A549 (cell line): ENCODE measurements at regions not wholly inside any gene's neighbourhood (a gene's known extent, or its start where the extent isn't known, plus 50 kb on each side); places are given as distances from the start of the nearest gene placed in this dataset.

Experiments used
- ATAC-seq, 2 experiments: fragments of 200-7000 bp in 1 of 2; fragments of >200 bp in 1 of 2; cut with Nextera tagmentation in 1 of 2; cut with Tn5 transposase in 1 of 2; 3 replicates each; pipeline versions ENCODE4 v1.8.0 to v1.9.1; 2018 to 2020; ENCODE audit warnings: mild to moderate bottlenecking in 1 of 2, moderate library complexity in 1 of 2
- CTCF ChIA-PET: fragments of 300-600 bp; sonication (Branson Sonifier 250); formaldehyde crosslinking; extraction: SDS; loops from one replicate; lab custom pipeline; 2021; ENCODE audit warnings: antibody characterized with exemption, inconsistent platforms; lab: Yijun Ruan, JAX
- POLR2A ChIA-PET: fragments of 350-600 bp; formaldehyde crosslinking; extraction: SDS; loops from one replicate; lab custom pipeline; 2021; ENCODE audit warnings: antibody characterized with exemption, inconsistent platforms; lab: Yijun Ruan, JAX
- DNase-seq, 2 experiments: peaks; one replicate each; pipeline versions ENCODE4 v3.0.0 to v3.0.0-alpha.2; 2011 to 2016; ENCODE audit warnings: low read depth in 1 of 2, low spot score in 1 of 2
- FAIRE-seq: peaks from 2 replicates; lab custom pipeline; 2011; peaks lifted over from hg19 to GRCh38; lab: Jason Lieb, UNC
- H3K27ac ChIP-seq, 2 experiments: fragments of >200 bp; sonication (Bioruptor Twin); formaldehyde crosslinking; 3 replicates each; pipeline ENCODE4 v1.5.1; 2016 to 2017
- H3K4me1 ChIP-seq: fragments of >200 bp; sonication (Bioruptor Twin); formaldehyde crosslinking; 3 replicates; pipeline ENCODE4 v1.6.1; 2016
- H3K4me2 ChIP-seq: fragments of >200 bp; sonication (Bioruptor Twin); formaldehyde crosslinking; 3 replicates; pipeline ENCODE4 v1.6.1; 2016
- H3K4me3 ChIP-seq: fragments of >200 bp; sonication (Bioruptor Twin); formaldehyde crosslinking; 3 replicates; pipeline ENCODE4 v1.5.1; 2016
- H3K9me3 ChIP-seq: fragments of >200 bp; sonication (Bioruptor Twin); formaldehyde crosslinking; 3 replicates; pipeline ENCODE4 v1.6.1; 2016
- BHLHE40 ChIP-seq: IDR thresholded peaks from 2 replicates; pipeline ENCODE4 v1.6.1; 2012; ENCODE audit warnings: low read depth, low read length, inconsistent platforms
- CBX2 ChIP-seq: fragments of 200-600 bp; sonication (generic); IDR thresholded peaks from 2 replicates; pipeline ENCODE4 v1.6.1; 2016; ENCODE audit warnings: low read depth, mild to moderate bottlenecking, borderline replicate concordance
- CHD4 ChIP-seq: fragments of 200-600 bp; sonication (generic); IDR thresholded peaks from 2 replicates; pipeline ENCODE4 v1.6.1; 2016; ENCODE audit warnings: antibody characterized with exemption, mild to moderate bottlenecking, borderline replicate concordance
- EHF ChIP-seq: fragments of 250-450 bp; sonication (Bioruptor Pico); IDR thresholded peaks from 2 replicates; pipeline ENCODE4 v1.5.0; 2020; ENCODE audit warnings: mild to moderate bottlenecking
- EHMT2 ChIP-seq: fragments of 200-600 bp; sonication (generic); IDR thresholded peaks from 2 replicates; pipeline ENCODE4 v1.6.1; 2016; ENCODE audit warnings: antibody characterized with exemption, low read depth, mild to moderate bottlenecking, moderate library complexity
- FOSB ChIP-seq: fragments of 250-450 bp; sonication (Bioruptor Pico); IDR thresholded peaks from 2 replicates; pipeline ENCODE4 v1.5.0; 2020; ENCODE audit warnings: mild to moderate bottlenecking, moderate library complexity
- GATA3 ChIP-seq: IDR thresholded peaks from 2 replicates; pipeline ENCODE4 v1.6.1; 2012; ENCODE audit warnings: borderline replicate concordance
- HES2 ChIP-seq: fragments of >200 bp; sonication (Bioruptor Twin); formaldehyde crosslinking; IDR thresholded peaks from 2 replicates; pipeline ENCODE4 v1.6.1; 2016
- HOXB13 ChIP-seq: fragments of 250-450 bp; sonication (Bioruptor Pico); IDR thresholded peaks from 2 replicates; pipeline ENCODE4 v1.5.0; 2020; ENCODE audit warnings: low read depth, mild to moderate bottlenecking, moderate library complexity
- HOXB5 ChIP-seq: fragments of 250-450 bp; sonication (Bioruptor Pico); IDR thresholded peaks from 2 replicates; pipeline ENCODE4 v1.5.0; 2020; ENCODE audit warnings: mild to moderate bottlenecking, moderate library complexity
- KDM1A ChIP-seq: fragments of 200-600 bp; sonication (generic); IDR thresholded peaks from 2 replicates; pipeline ENCODE4 v1.6.1; 2016; ENCODE audit warnings: low read depth, mild to moderate bottlenecking
- NFE2L2 ChIP-seq: fragments of 150-350 bp; conservative IDR thresholded peaks from 2 replicates; pipeline ENCODE4 v1.6.1; 2014; ENCODE audit warnings: low read length
- NPAS2 ChIP-seq: fragments of 250-450 bp; sonication (Bioruptor Pico); IDR thresholded peaks from 2 replicates; pipeline ENCODE4 v1.8.0; 2022; ENCODE audit warnings: mild to moderate bottlenecking, moderate library complexity, borderline replicate concordance
- PBX3 ChIP-seq: IDR thresholded peaks from 2 replicates; pipeline ENCODE4 v1.6.1; 2012
- PHF8 ChIP-seq: fragments of 200-600 bp; sonication (generic); IDR thresholded peaks from 2 replicates; pipeline ENCODE4 v1.6.1; 2016; ENCODE audit warnings: low read depth, mild to moderate bottlenecking, antibody characterized with exemption, moderate library complexity, borderline replicate concordance
- RCOR1 ChIP-seq: fragments of 150-350 bp; IDR thresholded peaks from 2 replicates; pipeline ENCODE4 v1.6.1; 2014; ENCODE audit warnings: antibody characterized with exemption, low read length, low read depth
- REST ChIP-seq: fragments of 200-600 bp; sonication (generic); IDR thresholded peaks from 2 replicates; pipeline ENCODE4 v1.6.1; 2016; ENCODE audit warnings: antibody characterized with exemption, mild to moderate bottlenecking, moderate library complexity
- RFX5 ChIP-seq: fragments of 450-650 bp; IDR thresholded peaks from 2 replicates; pipeline ENCODE4 v1.7.1; 2014; ENCODE audit warnings: antibody characterized with exemption, mild to moderate bottlenecking, moderate library complexity
- SMC3 ChIP-seq: fragments of >200 bp; sonication (Bioruptor Twin); formaldehyde crosslinking; IDR thresholded peaks from 3 replicates; pipeline ENCODE4 v1.6.1; 2018; ENCODE audit warnings: inconsistent platforms
- ZC3H11A ChIP-seq: fragments of 450-650 bp; IDR thresholded peaks from 2 replicates; pipeline ENCODE4 v1.6.1; 2014; ENCODE audit warnings: antibody characterized with exemption, mild to moderate bottlenecking
- ZSCAN20 ChIP-seq: fragments of 250-450 bp; sonication (Bioruptor Pico); IDR thresholded peaks from 2 replicates; pipeline ENCODE4 v1.8.0; 2022; ENCODE audit warnings: mild to moderate bottlenecking, moderate library complexity
- WGBS: methylation state at CpG from one replicate; pipeline ENCODE4 v1.1.6; 2017; ENCODE audit errors: missing lambda C conversion rate; 5-methylcytosine and 5-hydroxymethylcytosine counted together
- TF ChIP-seq, protein P1 (sequence below): fragments of 250-450 bp; sonication (Bioruptor Pico); IDR thresholded peaks from 2 replicates; pipeline ENCODE4 v1.5.0; 2020; ENCODE audit warnings: low read depth, mild to moderate bottlenecking, moderate library complexity
- TF ChIP-seq, protein P2 (sequence below): fragments of 250-450 bp; sonication (Bioruptor Pico); IDR thresholded peaks from 2 replicates; pipeline ENCODE4 v1.5.0; 2021; ENCODE audit warnings: mild to moderate bottlenecking, moderate library complexity, borderline replicate concordance
- TF ChIP-seq, protein P3 (sequence below): fragments of >200 bp; sonication (Bioruptor Twin); formaldehyde crosslinking; IDR thresholded peaks from 3 replicates; pipeline ENCODE4 v1.6.1; 2016

DNA sequence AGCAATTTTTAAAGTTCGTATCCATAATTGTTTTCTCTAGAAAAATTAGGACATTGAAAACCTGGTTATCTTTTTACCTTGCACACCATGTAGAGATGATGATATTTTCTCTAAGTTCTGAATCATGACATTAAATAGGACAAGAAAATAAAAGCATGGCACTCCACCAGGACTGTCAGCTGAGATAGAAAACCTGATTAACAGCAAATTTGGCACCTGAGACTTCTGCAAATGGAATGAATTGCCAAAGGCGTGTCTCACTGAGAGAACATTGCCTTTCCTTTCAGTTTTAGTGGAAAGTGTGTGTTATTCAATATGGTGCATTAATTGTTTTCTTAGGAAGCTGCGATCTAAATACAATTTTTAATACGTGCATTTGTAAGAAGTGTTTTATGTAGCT is 164.7 kb downstream of the LRRC30 start:
- no peaks in the 10 kb centered on the region for H3K4me1 ChIP-seq
- DNase-seq (no peak), FAIRE-seq (no peak), ATAC-seq (no peak)
- no peak overlapping the region for H3K4me2 ChIP-seq
- POLR2A ChIA-PET: no interaction called here
- H3K4me3 ChIP-seq: no peak overlapping the region
- CTCF ChIA-PET: no interaction called here
- TF ChIP-seq BHLHE40: no peak
- no peak for TF ChIP-seq NPAS2 (CRISPR knock-in tag)
- no peak for TF ChIP-seq ZSCAN20 (CRISPR knock-in tag)
- TF ChIP-seq RFX5: no peak
- TF ChIP-seq HES2: no peak
- TF ChIP-seq EHMT2: no peak
- no peak for TF ChIP-seq CBX2
- no peak for TF ChIP-seq ZC3H11A
- TF ChIP-seq RCOR1: no peak
- TF ChIP-seq, protein P1, sequence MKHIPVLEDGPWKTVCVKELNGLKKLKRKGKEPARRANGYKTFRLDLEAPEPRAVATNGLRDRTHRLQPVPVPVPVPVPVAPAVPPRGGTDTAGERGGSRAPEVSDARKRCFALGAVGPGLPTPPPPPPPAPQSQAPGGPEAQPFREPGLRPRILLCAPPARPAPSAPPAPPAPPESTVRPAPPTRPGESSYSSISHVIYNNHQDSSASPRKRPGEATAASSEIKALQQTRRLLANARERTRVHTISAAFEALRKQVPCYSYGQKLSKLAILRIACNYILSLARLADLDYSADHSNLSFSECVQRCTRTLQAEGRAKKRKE (CRISPR knock-in tag): no peak
- no peak for TF ChIP-seq SMC3
- no peak for TF ChIP-seq GATA3
- no peak for TF ChIP-seq REST
- no peak for TF ChIP-seq FOSB (CRISPR knock-in tag)
- TF ChIP-seq, protein P2, sequence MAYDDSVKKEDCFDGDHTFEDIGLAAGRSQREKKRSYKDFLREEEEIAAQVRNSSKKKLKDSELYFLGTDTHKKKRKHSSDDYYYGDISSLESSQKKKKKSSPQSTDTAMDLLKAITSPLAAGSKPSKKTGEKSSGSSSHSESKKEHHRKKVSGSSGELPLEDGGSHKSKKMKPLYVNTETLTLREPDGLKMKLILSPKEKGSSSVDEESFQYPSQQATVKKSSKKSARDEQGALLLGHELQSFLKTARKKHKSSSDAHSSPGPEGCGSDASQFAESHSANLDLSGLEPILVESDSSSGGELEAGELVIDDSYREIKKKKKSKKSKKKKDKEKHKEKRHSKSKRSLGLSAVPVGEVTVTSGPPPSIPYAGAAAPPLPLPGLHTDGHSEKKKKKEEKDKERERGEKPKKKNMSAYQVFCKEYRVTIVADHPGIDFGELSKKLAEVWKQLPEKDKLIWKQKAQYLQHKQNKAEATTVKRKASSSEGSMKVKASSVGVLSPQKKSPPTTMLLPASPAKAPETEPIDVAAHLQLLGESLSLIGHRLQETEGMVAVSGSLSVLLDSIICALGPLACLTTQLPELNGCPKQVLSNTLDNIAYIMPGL: no peak
- TF ChIP-seq PHF8: no peak
- H3K27ac ChIP-seq: no peak overlapping the region
- no peaks in the 10 kb centered on the region for H3K9me3 ChIP-seq
- 46% methylated on average over 4 of the region's 4 CpGs for WGBS

DNA sequence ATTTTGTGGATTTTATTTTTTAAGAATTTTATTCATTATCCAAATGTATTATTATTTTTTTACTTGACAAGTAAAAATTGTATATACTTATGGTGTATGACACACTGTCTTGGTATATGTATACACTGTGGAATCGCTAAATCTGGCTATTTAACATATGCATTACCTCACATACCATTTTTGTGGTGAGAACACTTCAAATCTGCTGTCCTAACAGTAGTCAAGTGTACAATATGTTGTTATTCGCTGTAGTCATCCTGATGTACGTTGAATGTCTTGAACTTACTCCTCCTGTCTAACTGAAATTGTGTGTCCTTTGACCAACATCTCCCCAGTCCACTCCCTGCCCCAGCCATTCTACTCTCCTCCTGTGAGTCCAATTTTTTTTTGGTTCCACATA is 153.2 kb upstream of the PTPRM start:
- Histone ChIP-seq H3K27ac (peak overlapping the region in 1 of 2 experiments; percentile 24; a peak in 1 of 6 replicates), H3K9me3 (no peaks in the 10 kb centered on the region), H3K4me2 (no peak overlapping the region), H3K4me1 (peaks cover 12% of the 10 kb centered on the region), H3K4me3 (no peak overlapping the region)
- ChIA-PET POLR2A (no interaction called here), CTCF (no interaction called here)
- TF ChIP-seq ZC3H11A: no peak
- TF ChIP-seq HES2: no peak
- TF ChIP-seq NFE2L2: no peak
- ATAC-seq (no peak), DNase-seq (no peak), FAIRE-seq (no peak)
- 54% methylated on average over 3 of the region's 3 CpGs for WGBS

GRCh38 chr18:7414459-7414858 is 152.7 kb upstream of the PTPRM start:
- WGBS: 89% methylated on average over 2 of the region's 2 CpGs

More at GRCh38 chr18:7414459-7414858, 152.7 kb upstream of the PTPRM start:
- Histone ChIP-seq H3K9me3 (no peaks in the 10 kb centered on the region), H3K4me2 (no peak overlapping the region), H3K4me3 (no peak overlapping the region), H3K27ac (peak overlapping the region in 1 of 2 experiments; percentile 47; a peak in 1 of 6 replicates), H3K4me1 (peaks cover 12% of the 10 kb centered on the region)
- TF ChIP-seq, protein P3, sequence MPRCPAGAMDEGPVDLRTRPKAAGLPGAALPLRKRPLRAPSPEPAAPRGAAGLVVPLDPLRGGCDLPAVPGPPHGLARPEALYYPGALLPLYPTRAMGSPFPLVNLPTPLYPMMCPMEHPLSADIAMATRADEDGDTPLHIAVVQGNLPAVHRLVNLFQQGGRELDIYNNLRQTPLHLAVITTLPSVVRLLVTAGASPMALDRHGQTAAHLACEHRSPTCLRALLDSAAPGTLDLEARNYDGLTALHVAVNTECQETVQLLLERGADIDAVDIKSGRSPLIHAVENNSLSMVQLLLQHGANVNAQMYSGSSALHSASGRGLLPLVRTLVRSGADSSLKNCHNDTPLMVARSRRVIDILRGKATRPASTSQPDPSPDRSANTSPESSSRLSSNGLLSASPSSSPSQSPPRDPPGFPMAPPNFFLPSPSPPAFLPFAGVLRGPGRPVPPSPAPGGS: no peak
- TF ChIP-seq PBX3 (no peak), CHD4 (no peak), HOXB5 (CRISPR knock-in tag) (no peak), EHMT2 (no peak), HOXB13 (CRISPR knock-in tag) (no peak), EHF (CRISPR knock-in tag) (no peak), KDM1A (no peak), NPAS2 (CRISPR knock-in tag) (no peak)
- POLR2A ChIA-PET: no interaction called here
- ATAC-seq (no peak), DNase-seq (no peak), FAIRE-seq (no peak)
- CTCF ChIA-PET: no interaction called here
